Esophagus muscularis mucosa (tissue), 4 donors: ENCODE measurements at regions not wholly inside any gene's neighbourhood (a gene's known extent, or its start where the extent isn't known, plus 50 kb on each side); places are given as distances from the start of the nearest gene placed in this dataset.

Experiments
- CTCF ChIP-seq, 3 experiments: fragments of 200-600 bp in 2 of 3; fragments of 450-650 bp in 1 of 3; sonication (generic) in 2 of 3; IDR thresholded peaks; one replicate each; pipeline ENCODE4 v1.5.1; 2017 to 2019; ENCODE audit warnings: antibody characterized with exemption in 3 of 3, mild to moderate bottlenecking in 2 of 3, moderate library complexity in 1 of 3
- EP300 ChIP-seq: sonication (generic); formaldehyde crosslinking; IDR thresholded peaks from one replicate; pipeline ENCODE4 v1.6.1; 2017; ENCODE audit warnings: antibody characterized with exemption
- POLR2A ChIP-seq: fragments of 450-650 bp; IDR thresholded peaks from one replicate; pipeline ENCODE4 v1.6.1; 2017; ENCODE audit warnings: antibody characterized with exemption, moderate library complexity, mild to moderate bottlenecking, low read depth
- POLR2AphosphoS5 ChIP-seq, 2 donors: sonication (generic); formaldehyde crosslinking; IDR thresholded peaks; one replicate each; pipeline ENCODE4 v1.6.1; 2017; ENCODE audit warnings: antibody characterized with exemption in 2 of 2

DNA sequence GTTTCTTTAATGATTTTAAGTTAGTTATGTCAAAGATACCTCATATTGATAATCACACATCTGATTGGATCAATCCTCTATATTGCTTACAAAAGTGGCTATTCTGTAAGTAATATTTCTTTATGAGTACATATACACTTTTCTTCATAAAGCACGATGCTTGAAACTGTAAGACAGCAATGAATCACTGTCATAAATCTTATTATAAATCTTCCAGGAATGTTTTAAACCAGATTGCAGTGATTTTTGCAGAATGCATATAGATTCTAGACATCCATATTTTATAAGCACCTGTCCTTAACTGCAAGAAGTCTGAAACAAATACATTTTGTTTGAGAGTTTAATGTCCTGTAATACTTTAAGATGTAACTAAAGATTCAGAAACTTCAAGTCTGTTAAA is 367.0 kb upstream of the FANCL start:
- no peak for TF ChIP-seq POLR2AphosphoS5 (IDR thresholded peaks at IDR 0.05)
- no peak for TF ChIP-seq CTCF (IDR thresholded peaks at IDR 0.05)
- TF ChIP-seq EP300: no peak
- no peak for TF ChIP-seq POLR2A
